CD8-positive, alpha-beta memory T cell (primary cell): ENCODE measurements at regions not wholly inside any gene's neighbourhood (a gene's known extent, or its start where the extent isn't known, plus 50 kb on each side); places are given as distances from the start of the nearest gene placed in this dataset.

Experiments
- CTCF ChIA-PET: fragments of 350-600 bp; sonication (Branson Sonifier 250); formaldehyde crosslinking; loops from one replicate; lab custom pipeline; 2021; ENCODE audit warnings: antibody characterized with exemption; lab: Charles Lee
- POLR2A ChIA-PET: fragments of 350-600 bp; sonication (Branson Sonifier 250); formaldehyde crosslinking; loops from one replicate; lab custom pipeline; 2021; ENCODE audit warnings: antibody characterized with exemption; lab: Charles Lee
- DNase-seq, 5 donors: peaks; one replicate each; pipeline versions ENCODE4 v3.0.0 to v3.0.0-alpha.2; 2020 to 2022; ENCODE audit warnings: mixed read lengths in 1 of 5
- H3K27ac ChIP-seq: one replicate; pipeline ENCODE4 v1.7.0; 2013; ENCODE audit warnings: low read depth, mild to moderate bottlenecking, low read length, moderate library complexity
- H3K27me3 ChIP-seq: 2 replicates; pipeline ENCODE4 v1.7.0; 2013; ENCODE audit warnings: low read length, mild to moderate bottlenecking; ENCODE audit not compliant: insufficient read depth, poor library complexity, severe bottlenecking
- H3K36me3 ChIP-seq: 2 replicates; pipeline ENCODE4 v1.7.0; 2013; ENCODE audit warnings: mild to moderate bottlenecking, low read length, moderate library complexity; ENCODE audit not compliant: insufficient read depth
- H3K4me1 ChIP-seq: 2 replicates; pipeline ENCODE4 v1.7.0; 2013; ENCODE audit warnings: mild to moderate bottlenecking, low read length, moderate library complexity; ENCODE audit not compliant: insufficient read depth
- H3K4me3 ChIP-seq: 2 replicates; pipeline ENCODE4 v1.7.0; 2013; ENCODE audit warnings: mild to moderate bottlenecking, low read length
- H3K9me3 ChIP-seq: 2 replicates; pipeline ENCODE4 v1.7.0; 2013; ENCODE audit warnings: mild to moderate bottlenecking, low read length
- H3K27ac Mint-ChIP-seq, 8 donors: one replicate each; pipeline ENCODE4 v1.8.0; 2020 to 2021; ENCODE audit warnings: mixed read lengths in 8 of 8, mild to moderate bottlenecking in 6 of 8, inconsistent platforms in 3 of 8, moderate library complexity in 3 of 8
- H3K27me3 Mint-ChIP-seq, 2 donors: one replicate each; pipeline ENCODE4 v1.8.0; 2020 to 2021; ENCODE audit warnings: mixed read lengths in 2 of 2, mild to moderate bottlenecking in 1 of 2, moderate library complexity in 1 of 2
- H3K36me3 Mint-ChIP-seq, 3 donors: one replicate each; pipeline ENCODE4 v1.8.0; 2020 to 2021; ENCODE audit warnings: mixed read lengths in 3 of 3, inconsistent platforms in 1 of 3, mild to moderate bottlenecking in 1 of 3
- H3K4me1 Mint-ChIP-seq, 3 donors: one replicate each; pipeline ENCODE4 v1.8.0; 2020 to 2021; ENCODE audit warnings: mixed read lengths in 3 of 3, inconsistent platforms in 1 of 3, mild to moderate bottlenecking in 1 of 3
- H3K4me3 Mint-ChIP-seq, 7 donors: one replicate each; pipeline ENCODE4 v1.8.0; 2020 to 2021; ENCODE audit warnings: mixed read lengths in 7 of 7, mild to moderate bottlenecking in 6 of 7, moderate library complexity in 4 of 7, inconsistent platforms in 2 of 7
- H3K9me3 Mint-ChIP-seq, 5 donors: one replicate each; pipeline ENCODE4 v1.8.0; 2020 to 2022; ENCODE audit warnings: mixed read lengths in 5 of 5, mild to moderate bottlenecking in 3 of 5, moderate library complexity in 2 of 5, inconsistent platforms in 1 of 5

DNA sequence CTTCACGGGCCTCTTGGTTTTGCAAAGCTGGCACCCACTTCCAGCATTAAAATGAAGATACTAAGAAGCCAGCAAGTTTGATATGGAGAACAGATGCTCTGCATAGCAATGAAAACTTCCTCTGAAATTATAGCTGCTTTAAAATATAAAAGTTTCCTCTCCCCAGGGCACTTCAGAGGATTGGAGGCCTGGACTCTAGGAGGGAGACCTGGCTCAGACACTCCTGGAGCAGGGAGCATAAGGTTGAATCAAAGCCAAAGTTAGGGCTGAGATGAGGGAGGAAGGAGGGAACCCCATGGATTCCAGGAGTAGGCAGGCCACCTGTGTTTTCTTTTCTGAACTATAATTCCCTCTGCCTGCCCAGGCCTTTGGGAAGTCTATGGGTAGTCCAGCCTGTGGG lies 176.0 kb upstream of the RPL38 start:
- DNase-seq: no peak
- Histone ChIP-seq H3K4me1 (no peaks in the 10 kb centered on the region), H3K4me3 (no peak overlapping the region), H3K27me3 (no peaks in the 10 kb centered on the region), H3K36me3 (no peaks in the 10 kb centered on the region), H3K9me3 (no peaks in the 10 kb centered on the region), H3K27ac (no peak overlapping the region)
- Mint-ChIP-seq H3K9me3 (no peaks in the 10 kb centered on the region), H3K4me3 (no peak overlapping the region), H3K4me1 (no peaks in the 10 kb centered on the region), H3K27ac (no peak overlapping the region), H3K27me3 (peaks cover 10 to 36% of the 10 kb centered on the region in 2 donors), H3K36me3 (no peaks in the 10 kb centered on the region)
- ChIA-PET POLR2A (no interaction called here), CTCF (no interaction called here)

- no peaks in the 10 kb centered on the region for H3K4me1 ChIP-seq
- no peak for DNase-seq
- Mint-ChIP-seq H3K9me3 (no peaks in the 10 kb centered on the region), H3K27me3 (peaks cover 13 to 33% of the 10 kb centered on the region in 2 donors), H3K27ac (no peak overlapping the region), H3K4me3 (no peak overlapping the region), H3K4me1 (no peaks in the 10 kb centered on the region), H3K36me3 (no peaks in the 10 kb centered on the region)
- no peaks in the 10 kb centered on the region for H3K36me3 ChIP-seq
- ChIA-PET POLR2A (no interaction called here), CTCF (no interaction called here)
- no peaks in the 10 kb centered on the region for H3K9me3 ChIP-seq
- H3K27ac ChIP-seq: no peak overlapping the region
- no peaks in the 10 kb centered on the region for H3K27me3 ChIP-seq
- no peak overlapping the region for H3K4me3 ChIP-seq
These were observed 174.9 kb upstream of the RPL38 start for GRCh38 chr17:74028354-74029116.

DNA sequence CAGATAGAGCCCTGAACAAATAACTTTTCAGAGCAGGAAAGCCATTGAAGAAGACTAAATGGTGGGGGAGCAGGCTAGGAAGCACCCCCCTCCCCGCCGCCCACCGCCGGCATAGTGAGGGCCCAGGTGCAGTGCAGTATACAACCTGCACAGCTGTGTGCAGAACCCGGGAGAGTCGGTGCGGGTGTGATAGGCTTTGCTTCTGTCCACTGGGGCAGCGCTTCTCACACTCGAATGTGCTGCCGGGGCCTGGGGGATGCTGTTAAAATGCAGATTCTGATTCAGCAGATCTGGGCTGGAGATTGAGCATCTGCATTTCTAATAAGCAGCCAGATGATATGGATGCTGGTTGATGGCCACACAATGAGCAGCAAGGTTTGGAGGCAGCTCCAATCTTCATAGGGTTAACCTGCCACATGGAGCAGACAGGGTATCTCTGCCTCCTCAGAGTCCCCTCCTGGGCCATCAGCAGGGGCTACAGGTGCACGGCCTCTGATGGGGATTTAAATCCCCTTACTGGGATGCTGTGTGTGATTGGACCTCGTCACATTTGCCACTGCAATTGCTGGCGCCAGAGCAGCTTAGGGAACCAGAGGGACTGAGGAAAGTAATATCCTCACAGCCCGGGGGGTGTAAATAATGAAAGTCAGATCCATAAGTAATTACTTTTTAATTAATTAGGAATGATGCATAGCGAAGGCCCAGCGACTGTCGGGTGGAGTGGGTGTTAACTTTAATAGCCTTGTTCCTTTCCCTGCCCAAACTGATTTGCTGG lies 172.0 kb upstream of the RPL38 start:
- Histone ChIP-seq H3K27ac (no peak overlapping the region), H3K4me1 (no peaks in the 10 kb centered on the region), H3K36me3 (no peaks in the 10 kb centered on the region), H3K27me3 (no peaks in the 10 kb centered on the region), H3K9me3 (no peaks in the 10 kb centered on the region), H3K4me3 (no peak overlapping the region)
- no peak for DNase-seq
- Mint-ChIP-seq H3K4me1 (no peaks in the 10 kb centered on the region), H3K27ac (no peak overlapping the region), H3K4me3 (no peak overlapping the region), H3K27me3 (peaks cover 13 to 38% of the 10 kb centered on the region in 2 donors), H3K9me3 (no peaks in the 10 kb centered on the region), H3K36me3 (no peaks in the 10 kb centered on the region)
- ChIA-PET CTCF (no interaction called here), POLR2A (no interaction called here)

GRCh38 chr17:74032222-74032621 lies 171.3 kb upstream of the RPL38 start:
- Histone ChIP-seq H3K4me3 (no peak overlapping the region), H3K4me1 (no peaks in the 10 kb centered on the region), H3K9me3 (no peaks in the 10 kb centered on the region), H3K27ac (no peak overlapping the region), H3K27me3 (no peaks in the 10 kb centered on the region), H3K36me3 (no peaks in the 10 kb centered on the region)
- no peak overlapping the region for H3K4me3 Mint-ChIP-seq
- POLR2A ChIA-PET: no interaction called here
- DNase-seq: no peak
- H3K36me3 Mint-ChIP-seq: no peaks in the 10 kb centered on the region
- H3K9me3 Mint-ChIP-seq: no peaks in the 10 kb centered on the region
- H3K27me3 Mint-ChIP-seq: peaks cover 16 to 41% of the 10 kb centered on the region in 2 donors
- CTCF ChIA-PET: no interaction called here
- H3K27ac Mint-ChIP-seq: no peak overlapping the region
- H3K4me1 Mint-ChIP-seq: no peaks in the 10 kb centered on the region

DNA sequence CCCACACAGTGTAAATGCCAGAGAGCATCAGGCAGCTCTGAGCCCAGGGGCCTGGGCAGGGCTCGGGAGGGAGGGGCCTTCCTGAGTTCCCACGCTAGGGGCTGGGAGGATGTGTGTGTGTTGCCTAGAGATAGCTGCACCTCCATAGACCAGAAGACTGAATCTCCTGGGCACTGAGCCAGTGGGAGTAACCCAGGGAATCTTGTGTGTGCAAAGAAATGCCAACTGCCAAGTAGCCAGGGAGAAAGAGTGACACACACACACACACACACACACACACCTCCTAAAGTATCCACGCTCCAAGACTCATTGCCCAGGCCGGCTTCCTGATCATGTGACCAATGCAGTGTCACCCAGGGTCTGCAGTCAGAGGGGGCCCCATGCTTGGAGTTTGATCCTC lies 166.2 kb upstream of the RPL38 start:
- no peaks in the 10 kb centered on the region for H3K9me3 ChIP-seq
- H3K4me3 Mint-ChIP-seq: no peak overlapping the region
- H3K27me3 Mint-ChIP-seq: peaks cover 6 to 13% of the 10 kb centered on the region in 2 donors
- no peaks in the 10 kb centered on the region for H3K36me3 Mint-ChIP-seq
- H3K27ac ChIP-seq: no peak overlapping the region
- H3K4me1 Mint-ChIP-seq: no peaks in the 10 kb centered on the region
- no peaks in the 10 kb centered on the region for H3K9me3 Mint-ChIP-seq
- no peaks in the 10 kb centered on the region for H3K27me3 ChIP-seq
- no peak overlapping the region for H3K27ac Mint-ChIP-seq
- no peak overlapping the region for H3K4me3 ChIP-seq
- H3K4me1 ChIP-seq: no peaks in the 10 kb centered on the region
- DNase-seq: no peak
- CTCF ChIA-PET: no interaction called here
- H3K36me3 ChIP-seq: no peaks in the 10 kb centered on the region
- POLR2A ChIA-PET: no interaction called here

DNA sequence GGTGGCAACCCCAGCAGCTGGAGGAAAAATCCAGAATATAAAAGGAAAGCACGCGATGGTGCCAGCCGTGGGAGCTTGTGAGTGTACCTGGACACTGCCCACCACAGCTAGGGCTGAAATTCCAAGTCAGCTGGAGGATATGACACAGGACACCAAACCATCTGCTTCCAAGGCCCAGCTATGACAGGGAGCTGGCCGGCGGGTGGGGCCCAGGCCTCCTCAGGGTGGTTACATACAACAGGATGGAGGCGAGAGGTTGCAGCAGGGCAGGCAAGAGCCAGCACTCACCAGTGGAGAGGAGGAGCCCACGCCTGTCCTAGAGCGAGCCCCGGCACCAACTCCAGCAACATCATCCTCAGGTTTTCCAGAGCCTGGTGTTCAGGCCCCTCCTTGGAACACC lies 163.2 kb upstream of the RPL38 start:
- CTCF ChIA-PET: no interaction called here

GRCh38 chr17:74040729-74041128 lies 162.7 kb upstream of the RPL38 start:
- no peaks in the 10 kb centered on the region for H3K9me3 ChIP-seq
- Mint-ChIP-seq H3K9me3 (no peaks in the 10 kb centered on the region), H3K36me3 (no peaks in the 10 kb centered on the region), H3K27ac (no peak overlapping the region), H3K27me3 (peaks cover 8 to 12% of the 10 kb centered on the region in 2 donors), H3K4me1 (no peaks in the 10 kb centered on the region), H3K4me3 (no peak overlapping the region)
- H3K36me3 ChIP-seq: no peaks in the 10 kb centered on the region
- POLR2A ChIA-PET: no interaction called here
- no peaks in the 10 kb centered on the region for H3K27me3 ChIP-seq
- H3K27ac ChIP-seq: no peak overlapping the region
- CTCF ChIA-PET: no interaction called here
- no peak overlapping the region for H3K4me3 ChIP-seq
- DNase-seq: no peak
- no peaks in the 10 kb centered on the region for H3K4me1 ChIP-seq

More for the DNA sequence above, 163.2 kb upstream of the RPL38 start:
- Histone ChIP-seq H3K4me1 (no peaks in the 10 kb centered on the region), H3K4me3 (no peak overlapping the region), H3K27ac (no peak overlapping the region), H3K27me3 (no peaks in the 10 kb centered on the region), H3K36me3 (no peaks in the 10 kb centered on the region), H3K9me3 (no peaks in the 10 kb centered on the region)
- no peak for DNase-seq
- POLR2A ChIA-PET: no interaction called here
- H3K36me3 Mint-ChIP-seq: no peaks in the 10 kb centered on the region
- H3K9me3 Mint-ChIP-seq: no peaks in the 10 kb centered on the region
- H3K27ac Mint-ChIP-seq: no peak overlapping the region
- H3K4me1 Mint-ChIP-seq: no peaks in the 10 kb centered on the region
- peaks cover 7 to 10% of the 10 kb centered on the region in 2 donors for H3K27me3 Mint-ChIP-seq
- H3K4me3 Mint-ChIP-seq: no peak overlapping the region

GRCh38 chr17:74041869-74042640 lies 161.4 kb upstream of the RPL38 start:
- H3K36me3 Mint-ChIP-seq: no peaks in the 10 kb centered on the region

More at GRCh38 chr17:74041869-74042640, 161.4 kb upstream of the RPL38 start:
- no peaks in the 10 kb centered on the region for H3K9me3 ChIP-seq
- ChIA-PET CTCF (no interaction called here), POLR2A (no interaction called here)
- H3K27me3 Mint-ChIP-seq: peaks cover 8 to 11% of the 10 kb centered on the region in 2 donors
- H3K4me3 Mint-ChIP-seq: no peak overlapping the region
- no peaks in the 10 kb centered on the region for H3K4me1 Mint-ChIP-seq
- no peak overlapping the region for H3K4me3 ChIP-seq
- no peaks in the 10 kb centered on the region for H3K9me3 Mint-ChIP-seq
- H3K27me3 ChIP-seq: no peaks in the 10 kb centered on the region
- peak overlapping the region in 1 of 8 donors; percentile 47 for H3K27ac Mint-ChIP-seq
- no peaks in the 10 kb centered on the region for H3K4me1 ChIP-seq
- DNase-seq: no peak
- H3K36me3 ChIP-seq: no peaks in the 10 kb centered on the region
- no peak overlapping the region for H3K27ac ChIP-seq
